ENCODE measurements at regions not wholly inside any gene's neighbourhood (a gene's known extent, or its start where the extent isn't known, plus 50 kb on each side); places are given as distances from the start of the nearest gene placed in this dataset.

DNA sequence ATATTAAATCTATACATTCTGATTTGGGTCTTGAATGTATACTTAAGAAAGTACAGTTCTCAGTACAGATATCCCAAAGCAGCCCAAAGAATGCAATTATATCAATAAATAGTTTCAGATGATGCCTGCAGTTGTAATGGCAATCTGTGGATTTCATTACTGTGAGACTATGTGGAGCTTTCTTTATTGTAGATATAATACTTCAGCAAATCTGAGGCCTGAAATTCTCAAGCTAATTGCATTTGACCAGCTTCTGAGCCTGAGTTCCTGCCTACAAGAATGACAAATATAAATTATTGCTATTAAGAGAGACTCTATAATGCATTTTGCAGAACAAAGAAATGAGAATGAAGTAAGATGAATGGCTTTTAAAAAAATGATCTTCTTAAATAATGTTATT is 320.3 kb downstream of the DKK2 start:
- CTCF ChIA-PET (ENCODE audit: low intra/inter-chr PET ratio) = no interaction called here
- no peak overlapping the region for H3K4me2 ChIP-seq (ENCODE audit: insufficient read depth, low read length)
- BruUV-seq (replicated peaks) = no TSS peak
- no peaks in the 10 kb centered on the region for H3K9me3 ChIP-seq (replicated peaks; ENCODE audit: control insufficient read depth, insufficient read depth, low read depth, low read length)
- H3K4me3 ChIP-seq = no peak overlapping the region
- no peaks in the 10 kb centered on the region for H3K79me2 ChIP-seq (ENCODE audit: control insufficient read depth, insufficient read depth, low read length)
- POLR2A ChIA-PET = no interaction called here
- H4K20me1 ChIP-seq (replicated peaks; ENCODE audit: control insufficient read depth, insufficient read depth, low read length) = no peaks in the 10 kb centered on the region
- FAIRE-seq (no peak), ATAC-seq (no peak), DNase-seq (ENCODE audit: extremely low read depth in 1 of 4, low spot score in 3 of 4) (no peak)
- H3K27ac ChIP-seq (ENCODE audit: extremely low read depth, low read depth, low read length) = no peak overlapping the region
- intact Hi-C loops (cut with micrococcal nuclease) (no loop called here), in situ Hi-C loops (cut with MboI) (no loop called here)
- no peak overlapping the region for H2AFZ ChIP-seq (ENCODE audit: low read depth, low read length)
- no peak overlapping the region for H3K9ac ChIP-seq (ENCODE audit: insufficient read depth in 1 of 2, low read depth in 2 of 2, low read length in 2 of 2)
- no peaks in the 10 kb centered on the region for H3K36me3 ChIP-seq (ENCODE audit: control insufficient read depth, insufficient read depth, low read length)
- H3K27me3 ChIP-seq (ENCODE audit: control insufficient read depth in 2 of 2, insufficient read depth in 2 of 2, low read length in 2 of 2) = no peaks in the 10 kb centered on the region
- H3K4me1 ChIP-seq (replicated peaks in 1 of 2; ENCODE audit: control insufficient read depth in 2 of 2, insufficient read depth in 2 of 2, low read length in 2 of 2) = no peaks in the 10 kb centered on the region
- H3K9me1 ChIP-seq (ENCODE audit: control insufficient read depth, insufficient read depth, low read length) = no peaks in the 10 kb centered on the region
- TF ChIP-seq ZFPM2 (CRISPR knock-in tag; IDR thresholded peaks at IDR 0.05) (no peak), HCFC1 (IDR thresholded peaks at IDR 0.05; ENCODE audit: low read depth, low read length) (no peak), ZNF707 (CRISPR knock-in tag; conservative IDR thresholded peaks at IDR 0.05) (no peak), TAF1 (IDR thresholded peaks at IDR 0.05; ENCODE audit: control insufficient read depth, extremely low read depth, insufficient read depth, low read length, severe bottlenecking) (no peak), STAG1 (CRISPR knock-in tag; IDR thresholded peaks at IDR 0.05; ENCODE audit: borderline replicate concordance) (no peak), L3MBTL2 (IDR thresholded peaks at IDR 0.05) (no peak), BMI1 (IDR thresholded peaks at IDR 0.05; ENCODE audit: low read length) (no peak), KDM5B (IDR thresholded peaks at IDR 0.05; ENCODE audit: insufficient replicate concordance, low read depth, low read length) (no peak), NFIX (CRISPR knock-in tag; IDR thresholded peaks at IDR 0.05; ENCODE audit: low read depth) (no peak), POLR2G (IDR thresholded peaks at IDR 0.05; ENCODE audit: low read depth, low read length) (no peak)
- TF ChIP-seq, protein P1, sequence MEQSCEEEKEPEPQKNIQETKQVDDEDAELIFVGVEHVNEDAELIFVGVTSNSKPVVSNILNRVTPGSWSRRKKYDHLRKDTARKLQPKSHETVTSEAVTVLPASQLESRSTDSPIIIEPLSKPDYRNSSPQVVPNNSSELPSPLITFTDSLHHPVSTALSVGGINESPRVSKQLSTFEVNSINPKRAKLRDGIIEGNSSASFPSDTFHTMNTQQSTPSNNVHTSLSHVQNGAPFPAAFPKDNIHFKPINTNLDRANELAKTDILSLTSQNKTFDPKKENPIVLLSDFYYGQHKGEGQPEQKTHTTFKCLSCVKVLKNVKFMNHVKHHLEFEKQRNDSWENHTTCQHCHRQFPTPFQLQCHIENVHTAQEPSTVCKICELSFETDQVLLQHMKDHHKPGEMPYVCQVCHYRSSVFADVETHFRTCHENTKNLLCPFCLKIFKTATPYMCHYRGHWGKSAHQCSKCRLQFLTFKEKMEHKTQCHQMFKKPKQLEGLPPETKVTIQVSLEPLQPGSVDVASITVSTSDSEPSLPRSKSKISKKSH (CRISPR knock-in tag; IDR thresholded peaks at IDR 0.05) = no peak
- TF ChIP-seq, protein P2, sequence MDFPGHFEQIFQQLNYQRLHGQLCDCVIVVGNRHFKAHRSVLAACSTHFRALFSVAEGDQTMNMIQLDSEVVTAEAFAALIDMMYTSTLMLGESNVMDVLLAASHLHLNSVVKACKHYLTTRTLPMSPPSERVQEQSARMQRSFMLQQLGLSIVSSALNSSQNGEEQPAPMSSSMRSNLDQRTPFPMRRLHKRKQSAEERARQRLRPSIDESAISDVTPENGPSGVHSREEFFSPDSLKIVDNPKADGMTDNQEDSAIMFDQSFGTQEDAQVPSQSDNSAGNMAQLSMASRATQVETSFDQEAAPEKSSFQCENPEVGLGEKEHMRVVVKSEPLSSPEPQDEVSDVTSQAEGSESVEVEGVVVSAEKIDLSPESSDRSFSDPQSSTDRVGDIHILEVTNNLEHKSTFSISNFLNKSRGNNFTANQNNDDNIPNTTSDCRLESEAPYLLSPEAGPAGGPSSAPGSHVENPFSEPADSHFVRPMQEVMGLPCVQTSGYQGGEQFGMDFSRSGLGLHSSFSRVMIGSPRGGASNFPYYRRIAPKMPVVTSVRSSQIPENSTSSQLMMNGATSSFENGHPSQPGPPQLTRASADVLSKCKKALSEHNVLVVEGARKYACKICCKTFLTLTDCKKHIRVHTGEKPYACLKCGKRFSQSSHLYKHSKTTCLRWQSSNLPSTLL (IDR thresholded peaks at IDR 0.05) = no peak
- TF ChIP-seq, protein P3, sequence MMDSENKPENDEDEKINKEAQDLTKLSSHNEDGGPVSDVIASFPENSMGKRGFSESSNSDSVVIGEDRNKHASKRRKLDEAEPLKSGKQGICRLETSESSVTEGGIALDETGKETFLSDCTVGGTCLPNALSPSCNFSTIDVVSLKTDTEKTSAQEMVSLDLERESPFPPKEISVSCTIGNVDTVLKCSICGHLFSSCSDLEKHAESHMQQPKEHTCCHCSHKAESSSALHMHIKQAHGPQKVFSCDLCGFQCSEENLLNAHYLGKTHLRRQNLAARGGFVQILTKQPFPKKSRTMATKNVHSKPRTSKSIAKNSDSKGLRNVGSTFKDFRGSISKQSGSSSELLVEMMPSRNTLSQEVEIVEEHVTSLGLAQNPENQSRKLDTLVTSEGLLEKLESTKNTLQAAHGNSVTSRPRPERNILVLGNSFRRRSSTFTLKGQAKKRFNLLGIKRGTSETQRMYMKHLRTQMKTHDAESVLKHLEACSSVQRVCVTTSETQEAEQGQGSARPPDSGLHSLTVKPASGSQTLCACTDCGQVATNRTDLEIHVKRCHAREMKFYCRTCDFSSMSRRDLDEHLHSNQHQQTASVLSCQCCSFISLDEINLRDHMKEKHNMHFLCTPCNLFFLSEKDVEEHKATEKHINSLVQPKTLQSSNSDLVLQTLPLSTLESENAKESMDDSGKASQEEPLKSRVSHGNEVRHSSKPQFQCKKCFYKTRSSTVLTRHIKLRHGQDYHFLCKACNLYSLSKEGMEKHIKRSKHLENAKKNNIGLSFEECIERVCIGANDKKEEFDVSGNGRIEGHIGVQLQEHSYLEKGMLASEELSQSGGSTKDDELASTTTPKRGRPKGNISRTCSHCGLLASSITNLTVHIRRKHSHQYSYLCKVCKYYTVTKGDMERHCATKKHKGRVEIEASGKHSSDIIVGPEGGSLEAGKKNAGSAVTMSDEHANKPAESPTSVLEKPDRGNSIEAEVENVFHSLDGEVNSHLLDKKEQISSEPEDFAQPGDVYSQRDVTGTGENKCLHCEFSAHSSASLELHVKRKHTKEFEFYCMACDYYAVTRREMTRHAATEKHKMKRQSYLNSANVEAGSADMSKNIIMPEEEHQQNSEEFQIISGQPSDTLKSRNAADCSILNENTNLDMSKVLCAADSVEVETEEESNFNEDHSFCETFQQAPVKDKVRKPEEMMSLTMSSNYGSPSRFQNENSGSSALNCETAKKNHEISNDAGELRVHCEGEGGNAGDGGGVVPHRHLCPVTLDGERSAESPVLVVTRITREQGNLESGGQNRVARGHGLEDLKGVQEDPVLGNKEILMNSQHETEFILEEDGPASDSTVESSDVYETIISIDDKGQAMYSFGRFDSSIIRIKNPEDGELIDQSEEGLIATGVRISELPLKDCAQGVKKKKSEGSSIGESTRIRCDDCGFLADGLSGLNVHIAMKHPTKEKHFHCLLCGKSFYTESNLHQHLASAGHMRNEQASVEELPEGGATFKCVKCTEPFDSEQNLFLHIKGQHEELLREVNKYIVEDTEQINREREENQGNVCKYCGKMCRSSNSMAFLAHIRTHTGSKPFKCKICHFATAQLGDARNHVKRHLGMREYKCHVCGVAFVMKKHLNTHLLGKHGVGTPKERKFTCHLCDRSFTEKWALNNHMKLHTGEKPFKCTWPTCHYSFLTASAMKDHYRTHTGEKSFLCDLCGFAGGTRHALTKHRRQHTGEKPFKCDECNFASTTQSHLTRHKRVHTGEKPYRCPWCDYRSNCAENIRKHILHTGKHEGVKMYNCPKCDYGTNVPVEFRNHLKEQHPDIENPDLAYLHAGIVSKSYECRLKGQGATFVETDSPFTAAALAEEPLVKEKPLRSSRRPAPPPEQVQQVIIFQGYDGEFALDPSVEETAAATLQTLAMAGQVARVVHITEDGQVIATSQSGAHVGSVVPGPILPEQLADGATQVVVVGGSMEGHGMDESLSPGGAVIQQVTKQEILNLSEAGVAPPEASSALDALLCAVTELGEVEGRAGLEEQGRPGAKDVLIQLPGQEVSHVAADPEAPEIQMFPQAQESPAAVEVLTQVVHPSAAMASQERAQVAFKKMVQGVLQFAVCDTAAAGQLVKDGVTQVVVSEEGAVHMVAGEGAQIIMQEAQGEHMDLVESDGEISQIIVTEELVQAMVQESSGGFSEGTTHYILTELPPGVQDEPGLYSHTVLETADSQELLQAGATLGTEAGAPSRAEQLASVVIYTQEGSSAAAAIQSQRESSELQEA (IDR thresholded peaks at IDR 0.05; ENCODE audit: low read depth) = no peak
